Mucosa of descending colon (tissue), 3 donors: ENCODE measurements at regions not wholly inside any gene's neighbourhood (a gene's known extent, or its start where the extent isn't known, plus 50 kb on each side); places are given as distances from the start of the nearest gene placed in this dataset.
"Not testable (repeated sequence)": the region's sequence is repeated elsewhere in the genome, so short reads cannot be mapped to it uniquely, and the experiment has no call there.

Experiments used
- ATAC-seq: fragments of 200-7000 bp; cut with Tn5 transposase; one replicate; pipeline ENCODE4 v1.9.1; 2020; ENCODE audit warnings: mild to moderate bottlenecking, moderate library complexity
- DNase-seq, 3 donors: peaks; one replicate each; pipeline ENCODE4 v3.0.0-alpha.2; 2020
- H3K36me3 ChIP-seq: fragments of 200-600 bp; one replicate; pipeline ENCODE4 v1.8.0; 2021; ENCODE audit warnings: low read depth, mild to moderate bottlenecking
- H3K4me1 ChIP-seq: fragments of 200-600 bp; one replicate; pipeline ENCODE4 v1.8.0; 2021; ENCODE audit warnings: low read depth, mild to moderate bottlenecking
- H3K4me3 ChIP-seq: fragments of 200-600 bp; one replicate; pipeline ENCODE4 v1.8.0; 2021; ENCODE audit warnings: mild to moderate bottlenecking
- H3K9me3 ChIP-seq: fragments of 200-600 bp; one replicate; pipeline ENCODE4 v1.8.0; 2021; ENCODE audit warnings: mild to moderate bottlenecking
- intact Hi-C, 2 donors: fragments of 100-400 bp; cut with DNase I in 1 of 2; cut with micrococcal nuclease in 1 of 2; formaldehyde crosslinking; loops; one replicate each; pipeline versions ENCODE4 v1.11.0 to v1.11.1; 2022; cut with DNase I, micrococcal nuclease
- TF ChIP-seq, protein P1 (sequence below): fragments of 200-600 bp; IDR thresholded peaks from one replicate; pipeline ENCODE4 v1.8.0; 2022; ENCODE audit warnings: antibody characterized with exemption, mild to moderate bottlenecking
- donor health status: DM: no; HTN: no; CAD: no; lungs with moderate emphysema.
- donor health status: DM: no; HTN: no; CAD: no.
- donor health status: DM: no; HTN: yes; CAD: no.

DNA sequence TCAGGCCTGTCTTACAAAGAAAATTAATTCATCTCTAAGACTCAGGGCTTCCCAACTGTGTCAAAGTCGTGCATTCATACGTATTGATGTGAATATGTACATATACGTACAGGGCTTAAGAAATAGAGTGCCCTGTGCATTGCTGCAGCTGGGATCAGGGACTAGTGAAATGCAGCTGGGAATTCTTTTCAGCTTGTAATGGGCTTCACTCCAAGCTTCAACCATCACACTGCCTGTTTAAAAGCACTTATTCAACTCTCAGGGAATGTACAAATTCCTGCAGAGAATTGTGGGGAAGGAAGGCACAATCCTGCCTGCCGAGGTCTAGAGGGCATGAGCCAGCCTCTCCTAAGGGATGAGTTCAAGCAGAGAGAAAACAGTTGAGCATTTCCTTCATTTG is 59.6 kb upstream of the MAN2A1 start:
- H3K4me1 ChIP-seq = no peaks in the 10 kb centered on the region
- no peak for DNase-seq
- intact Hi-C loops = no loop called here

DNA sequence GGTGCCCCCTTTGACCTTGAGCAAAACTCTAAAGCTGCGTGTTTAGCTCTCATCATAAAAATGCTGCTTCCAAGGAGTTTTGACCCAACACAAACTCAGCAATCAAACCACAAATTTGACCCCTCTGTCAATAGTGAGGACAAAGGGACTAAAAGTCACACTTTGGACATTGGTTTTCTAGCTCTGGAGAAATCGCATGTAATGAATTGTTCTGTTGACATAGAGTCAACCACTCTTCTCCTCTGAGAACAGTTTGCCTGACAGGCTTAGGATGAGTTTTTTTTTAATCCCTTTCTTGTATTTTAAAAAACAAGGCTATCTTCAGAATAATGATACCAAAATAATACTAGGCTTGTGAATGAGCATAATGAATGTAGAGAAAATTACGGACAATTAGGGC is 61.1 kb upstream of the MAN2A1 start:
- Histone ChIP-seq H3K4me3 (no peak overlapping the region), H3K9me3 (no peaks in the 10 kb centered on the region)
- intact Hi-C loops = no loop called here

More for the DNA sequence above, 59.6 kb upstream of the MAN2A1 start:
- Histone ChIP-seq H3K4me3 (no peak overlapping the region), H3K36me3 (no peaks in the 10 kb centered on the region), H3K9me3 (no peaks in the 10 kb centered on the region)
- TF ChIP-seq, protein P1, sequence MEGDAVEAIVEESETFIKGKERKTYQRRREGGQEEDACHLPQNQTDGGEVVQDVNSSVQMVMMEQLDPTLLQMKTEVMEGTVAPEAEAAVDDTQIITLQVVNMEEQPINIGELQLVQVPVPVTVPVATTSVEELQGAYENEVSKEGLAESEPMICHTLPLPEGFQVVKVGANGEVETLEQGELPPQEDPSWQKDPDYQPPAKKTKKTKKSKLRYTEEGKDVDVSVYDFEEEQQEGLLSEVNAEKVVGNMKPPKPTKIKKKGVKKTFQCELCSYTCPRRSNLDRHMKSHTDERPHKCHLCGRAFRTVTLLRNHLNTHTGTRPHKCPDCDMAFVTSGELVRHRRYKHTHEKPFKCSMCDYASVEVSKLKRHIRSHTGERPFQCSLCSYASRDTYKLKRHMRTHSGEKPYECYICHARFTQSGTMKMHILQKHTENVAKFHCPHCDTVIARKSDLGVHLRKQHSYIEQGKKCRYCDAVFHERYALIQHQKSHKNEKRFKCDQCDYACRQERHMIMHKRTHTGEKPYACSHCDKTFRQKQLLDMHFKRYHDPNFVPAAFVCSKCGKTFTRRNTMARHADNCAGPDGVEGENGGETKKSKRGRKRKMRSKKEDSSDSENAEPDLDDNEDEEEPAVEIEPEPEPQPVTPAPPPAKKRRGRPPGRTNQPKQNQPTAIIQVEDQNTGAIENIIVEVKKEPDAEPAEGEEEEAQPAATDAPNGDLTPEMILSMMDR = no peak
- no peak for ATAC-seq

DNA sequence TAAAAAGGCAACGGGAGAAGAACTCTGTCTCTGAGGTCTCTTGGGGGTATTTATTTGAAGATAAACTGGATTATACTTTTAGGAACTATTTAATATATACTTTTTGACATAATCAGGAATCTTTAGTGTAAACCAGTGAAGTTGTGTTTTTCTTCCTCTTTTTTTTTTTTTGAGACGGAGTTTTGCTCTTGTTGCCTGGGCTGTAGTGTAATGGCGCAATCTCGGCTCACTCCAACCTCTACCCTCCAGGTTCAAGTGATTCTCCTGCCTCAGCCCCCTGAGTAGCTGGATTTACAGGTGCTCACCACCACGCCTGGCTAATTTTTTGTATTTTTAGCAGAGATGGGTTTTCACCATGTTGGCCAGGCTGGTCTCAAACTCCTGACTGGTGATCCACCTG is 68.5 kb upstream of the MAN2A1 start:
- H3K4me3 ChIP-seq, H3K9me3 ChIP-seq, DNase-seq, H3K4me1 ChIP-seq, H3K36me3 ChIP-seq, intact Hi-C loops, ATAC-seq: not testable (repeated sequence)

More for the DNA sequence above, 61.1 kb upstream of the MAN2A1 start:
- ATAC-seq = no peak
- DNase-seq = no peak
- H3K4me1 ChIP-seq = no peaks in the 10 kb centered on the region
- no peaks in the 10 kb centered on the region for H3K36me3 ChIP-seq
- TF ChIP-seq, protein P1 = no peak

DNA sequence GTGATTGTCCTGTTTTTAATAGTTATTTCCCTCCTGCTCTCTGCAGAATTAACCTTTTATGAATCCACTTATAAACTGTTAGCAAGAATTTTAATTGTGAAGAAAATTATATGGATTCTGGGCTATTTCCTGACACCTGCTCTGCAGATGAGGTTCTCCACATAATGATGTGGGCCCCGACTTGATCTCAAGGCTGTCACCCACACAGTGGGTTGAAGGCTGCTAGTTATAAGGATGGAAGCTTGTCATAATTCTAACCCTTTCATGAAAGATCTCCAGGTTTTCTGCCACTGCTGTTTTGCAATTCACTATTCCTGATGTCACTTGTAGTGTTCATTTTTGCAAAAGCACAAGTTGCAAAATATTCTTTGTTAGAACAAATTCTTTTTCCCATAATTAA is 69.1 kb upstream of the MAN2A1 start:
- intact Hi-C loops = no loop called here
- ATAC-seq (no peak), DNase-seq (no peak)
- no peaks in the 10 kb centered on the region for H3K9me3 ChIP-seq
- TF ChIP-seq, protein P1 = no peak
- no peaks in the 10 kb centered on the region for H3K4me1 ChIP-seq
- no peak overlapping the region for H3K4me3 ChIP-seq
- no peaks in the 10 kb centered on the region for H3K36me3 ChIP-seq

DNA sequence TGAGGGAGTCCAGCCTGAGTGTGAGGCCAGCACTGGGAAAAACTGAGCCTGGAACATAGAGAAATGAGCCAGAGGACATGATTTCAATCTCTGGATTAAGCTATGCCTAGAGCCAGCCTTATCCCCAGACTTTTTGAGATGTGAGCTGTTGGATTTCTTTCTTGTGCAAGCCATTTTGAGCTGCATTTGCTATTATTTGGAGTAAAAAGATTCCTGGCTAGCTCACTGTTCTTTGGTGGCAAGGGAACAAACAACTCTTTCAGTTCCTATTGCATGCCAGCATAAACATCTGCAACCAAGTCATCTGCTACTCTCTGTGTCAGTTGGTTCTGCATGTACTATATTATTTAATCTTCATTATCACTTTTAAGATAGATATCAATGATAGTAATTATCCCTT is 70.1 kb upstream of the MAN2A1 start:
- intact Hi-C loops = no loop called here
- Histone ChIP-seq H3K4me1 (no peaks in the 10 kb centered on the region), H3K9me3 (no peaks in the 10 kb centered on the region), H3K4me3 (no peak overlapping the region), H3K36me3 (no peaks in the 10 kb centered on the region)
- ATAC-seq (no peak), DNase-seq (no peak)
- TF ChIP-seq, protein P1 = no peak

DNA sequence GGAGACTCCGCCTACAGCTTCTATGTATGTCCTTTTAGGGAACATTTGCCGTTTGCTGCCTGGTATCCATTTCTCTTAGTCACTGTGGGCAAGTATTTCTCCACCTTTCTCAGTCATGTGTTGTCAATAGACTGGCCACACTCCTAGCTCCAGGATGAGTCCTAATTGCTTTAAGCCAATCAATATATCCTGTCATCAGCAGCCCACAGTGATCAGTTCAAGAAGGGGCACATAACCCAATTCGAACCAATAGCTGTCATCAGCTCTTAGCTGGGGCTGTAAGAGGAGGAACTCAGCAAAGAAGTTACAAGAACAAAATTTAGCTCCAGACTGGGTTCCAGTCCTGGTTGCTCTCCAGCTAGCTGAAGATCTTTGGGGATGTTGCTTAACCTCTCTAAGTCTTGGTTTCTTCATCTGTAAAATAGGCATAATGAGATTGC is 70.7 kb upstream of the MAN2A1 start:
- Histone ChIP-seq H3K4me1 (no peaks in the 10 kb centered on the region), H3K36me3 (no peaks in the 10 kb centered on the region), H3K4me3 (no peak overlapping the region), H3K9me3 (no peaks in the 10 kb centered on the region)
- TF ChIP-seq, protein P1 = no peak
- intact Hi-C loops = no loop called here
- no peak for DNase-seq
- no peak for ATAC-seq
